ENCODE measurements at regions not wholly inside any gene's neighbourhood (a gene's known extent, or its start where the extent isn't known, plus 50 kb on each side); places are given as distances from the start of the nearest gene placed in this dataset.

DNA sequence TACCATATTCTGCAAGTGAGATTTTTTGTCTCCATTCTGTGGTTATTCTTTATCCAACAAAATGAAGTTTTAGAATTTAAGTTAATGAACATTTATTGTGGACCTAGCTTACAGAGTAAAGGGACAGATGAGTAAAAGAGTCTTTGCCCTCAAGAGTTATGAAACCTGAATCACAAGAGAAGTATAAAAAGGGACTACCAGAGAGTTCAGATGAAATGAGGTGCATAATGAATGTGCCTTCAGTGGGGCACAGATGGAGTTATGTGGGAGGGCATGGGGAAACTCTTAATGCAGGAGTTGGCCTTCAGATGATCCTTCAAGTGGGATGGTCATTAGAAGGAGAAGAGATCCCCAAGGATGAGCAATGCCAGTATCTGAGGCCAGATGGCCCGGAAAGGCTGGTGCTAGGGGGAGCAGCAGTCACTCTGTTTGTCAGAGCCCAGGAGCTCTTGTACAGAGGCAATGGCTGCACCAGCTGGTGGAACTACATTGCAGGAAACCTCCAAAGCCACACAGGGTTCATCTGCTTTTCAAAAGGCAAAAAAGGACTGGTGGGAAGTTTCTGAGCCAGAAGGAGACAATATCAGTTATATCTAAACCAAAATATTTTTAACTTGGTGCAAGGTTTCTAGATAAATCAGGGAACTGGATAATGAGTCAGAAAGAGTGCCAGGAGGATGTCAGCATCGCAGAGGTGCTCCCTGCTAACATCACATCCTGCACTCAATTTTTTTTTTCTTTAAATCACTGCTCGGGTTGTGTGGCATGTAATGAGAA lies 162.0 kb downstream of the KLF6 start:
- Histone ChIP-seq H3K36me3 (replicated peaks in 1 of 2; ENCODE audit: control insufficient read depth in 1 of 2, insufficient read depth in 2 of 2, low read length in 1 of 2) (peaks cover 0 to 3% of the 10 kb centered on the region in 2 experiments), H3K9me3 (no peaks in the 10 kb centered on the region), H3K9me2 (no peaks in the 10 kb centered on the region; the same call in 1 of the 2 replicates), H3F3A (replicated peaks; ENCODE audit: insufficient read depth) (peaks cover 4% of the 10 kb centered on the region), H3K4me3 (ENCODE audit: low read depth in 2 of 2, low read length in 1 of 2) (no peak overlapping the region), H3K27ac (ENCODE audit: low read depth in 2 of 2, low read length in 1 of 2) (peak overlapping the region in 1 of 2 experiments; percentile 41; a peak in 1 of 4 replicates), H3K9ac (no peak overlapping the region), H3K27me3 (ENCODE audit: insufficient read depth) (no peaks in the 10 kb centered on the region), H3K4me1 (ENCODE audit: control insufficient read depth in 1 of 2, insufficient read depth in 2 of 2, low read depth in 1 of 2, low read length in 1 of 2) (peaks cover 0 to 7% of the 10 kb centered on the region in 2 experiments; a peak in 1 of 4 replicates), H4K20me1 (ENCODE audit: insufficient read depth) (no peaks in the 10 kb centered on the region), H3K79me2 (ENCODE audit: insufficient read depth) (no peaks in the 10 kb centered on the region), H3K4me2 (no peak overlapping the region), H2AFZ (ENCODE audit: low read depth) (no peak overlapping the region)
- CTCF ChIA-PET: interaction anchor here (1.0 to 1.8 kb wide), 2 partner anchors 9 kb away, joined by 3 to 5 read pairs; no protein-coding TSS in a partner anchor
- POLR2A ChIA-PET: no interaction called here
- WGBS (ENCODE audit: low lambda C conversion rate): 61% methylated on average over 3 of the region's 3 CpGs
- TF ChIP-seq RFX5 (IDR thresholded peaks at IDR 0.05; ENCODE audit: low read length) (no peak), RXRA (IDR thresholded peaks at IDR 0.05; ENCODE audit: borderline replicate concordance, low read depth) (0 out of 2 replicates have a peak, but pooled peaks have one; percentile 18), JUND (IDR thresholded peaks at IDR 0.05) (peak; percentile 42), SMC3 (IDR thresholded peaks at IDR 0.05; ENCODE audit: low read depth, low read length) (no peak), TCF12 (IDR thresholded peaks at IDR 0.05) (peak; percentile 68), PBX3 (IDR thresholded peaks at IDR 0.05) (peak; percentile 65), TAF1 (IDR thresholded peaks at IDR 0.05; ENCODE audit: borderline replicate concordance, low read depth, low read length) (no peak), MEF2A (IDR thresholded peaks at IDR 0.05; ENCODE audit: borderline replicate concordance, low read depth) (peak; percentile 53; the same call in 1 of the 2 replicates), REST (IDR thresholded peaks at IDR 0.05; ENCODE audit: low read depth, low read length) (no peak), GABPA (IDR thresholded peaks at IDR 0.05; ENCODE audit: low read depth) (no peak), IRF3 (IDR thresholded peaks at IDR 0.05; ENCODE audit: low read depth, low read length) (no peak), EP300 (IDR thresholded peaks at IDR 0.05; ENCODE audit: borderline replicate concordance in 1 of 2, low read depth in 1 of 2, low read length in 1 of 2) (peak in 1 of 2 experiments; percentile 53; a peak in 2 of 4 replicates), FOSL2 (IDR thresholded peaks at IDR 0.05; ENCODE audit: borderline replicate concordance, low read depth) (peak; percentile 24; the same call in 1 of the 2 replicates), RAD21 (IDR thresholded peaks at IDR 0.05; ENCODE audit: low read length) (no peak), NFIC (IDR thresholded peaks at IDR 0.05; ENCODE audit: borderline replicate concordance) (0 out of 2 replicates have a peak, but pooled peaks have one; percentile 28), GATA2 (CRISPR knock-in tag; IDR thresholded peaks at IDR 0.05) (no peak)
- DNase-seq: no peak

Measured in SK-N-SH (cell line).